Amniotic epithelial cell (primary cell): ENCODE measurements at regions not wholly inside any gene's neighbourhood (a gene's known extent, or its start where the extent isn't known, plus 50 kb on each side); places are given as distances from the start of the nearest gene placed in this dataset.
"Not testable (repeated sequence)": the region's sequence is repeated elsewhere in the genome, so short reads cannot be mapped to it uniquely, and the experiment has no call there.

ENCODE experiments used
- DNase-seq: peaks from one replicate; pipeline ENCODE4 v3.0.0-alpha.2; 2010; ENCODE audit warnings: low read depth

DNA sequence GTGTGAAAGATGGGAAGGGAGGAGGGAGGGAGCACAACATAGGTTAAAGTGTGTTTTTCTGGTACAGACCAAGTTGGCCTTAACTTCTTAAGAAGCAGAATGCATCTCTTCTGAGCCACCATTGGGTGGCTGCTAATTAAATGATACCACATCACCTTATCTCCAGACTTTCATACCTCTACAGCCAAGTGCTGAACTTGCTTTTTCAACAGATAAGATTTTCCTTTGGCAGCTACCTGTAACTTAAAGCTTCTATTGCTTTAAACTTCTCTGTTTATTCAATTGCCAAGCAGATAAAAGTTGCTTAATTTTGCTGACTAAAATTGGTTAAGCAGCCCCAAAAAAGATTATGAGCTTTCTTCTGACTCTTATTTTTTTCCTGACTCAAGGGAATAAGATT is 292.4 kb upstream of the SGO1 start:
- DNase-seq, result no peak

DNA sequence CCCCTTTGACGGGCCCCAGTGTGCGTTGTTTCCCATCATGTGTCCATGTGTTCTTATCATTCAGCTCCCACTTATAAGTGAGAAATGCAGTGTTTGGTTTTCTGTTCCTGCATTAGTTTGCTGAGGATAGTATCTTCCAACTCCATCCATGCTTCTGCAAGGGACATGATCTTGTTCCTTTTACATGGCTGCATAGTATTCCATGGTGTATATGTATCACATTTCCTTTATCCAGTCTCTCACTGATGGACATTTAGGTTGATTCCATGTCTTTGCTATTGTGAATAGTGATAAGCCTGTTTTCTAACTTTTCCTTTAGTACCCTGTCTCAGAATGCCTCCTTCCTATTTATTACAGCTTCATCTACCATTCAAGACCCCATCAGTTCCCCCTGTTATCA is 278.2 kb upstream of the SGO1 start:
- not testable (repeated sequence) for DNase-seq

DNA sequence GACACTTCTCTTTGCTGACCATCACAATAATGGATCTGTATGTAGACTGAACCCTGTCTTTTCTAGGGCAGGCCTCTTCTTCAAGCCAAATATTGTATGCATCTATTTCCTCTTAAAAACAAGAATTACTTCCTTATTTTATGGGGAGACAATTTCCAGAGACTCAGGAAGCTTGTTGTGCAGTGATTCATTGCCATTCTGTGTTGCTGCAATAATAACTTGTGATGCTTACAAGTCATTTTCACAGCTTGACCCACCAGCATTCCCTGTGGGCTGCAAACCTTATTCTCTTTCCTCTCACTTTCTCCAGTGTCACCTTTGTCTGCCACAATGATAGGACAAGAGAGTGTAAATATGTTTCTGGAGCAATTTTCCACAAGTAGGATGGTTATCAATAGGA is 276.7 kb upstream of the SGO1 start:
- peak; percentile 4 for DNase-seq

DNA sequence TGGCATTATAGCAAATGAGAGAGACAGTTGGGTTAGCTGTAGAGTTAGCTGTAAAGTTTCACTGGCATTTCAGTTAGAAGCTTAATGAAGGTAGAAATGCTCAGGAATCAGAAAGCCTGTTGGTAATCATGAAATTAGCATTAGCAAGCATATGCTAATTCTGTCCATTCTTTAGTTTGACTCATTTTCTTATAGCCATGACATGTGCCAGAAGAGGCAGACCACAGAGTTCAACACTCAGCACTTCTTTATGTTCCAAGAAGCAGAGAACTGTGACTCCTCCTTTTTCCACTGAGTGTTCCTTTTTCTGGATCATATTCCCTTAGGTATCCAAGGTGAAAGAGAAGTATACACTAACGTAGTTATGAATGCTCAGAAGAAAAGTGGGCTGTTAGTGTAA is 276.2 kb upstream of the SGO1 start:
- peak; percentile 0 for DNase-seq

DNA sequence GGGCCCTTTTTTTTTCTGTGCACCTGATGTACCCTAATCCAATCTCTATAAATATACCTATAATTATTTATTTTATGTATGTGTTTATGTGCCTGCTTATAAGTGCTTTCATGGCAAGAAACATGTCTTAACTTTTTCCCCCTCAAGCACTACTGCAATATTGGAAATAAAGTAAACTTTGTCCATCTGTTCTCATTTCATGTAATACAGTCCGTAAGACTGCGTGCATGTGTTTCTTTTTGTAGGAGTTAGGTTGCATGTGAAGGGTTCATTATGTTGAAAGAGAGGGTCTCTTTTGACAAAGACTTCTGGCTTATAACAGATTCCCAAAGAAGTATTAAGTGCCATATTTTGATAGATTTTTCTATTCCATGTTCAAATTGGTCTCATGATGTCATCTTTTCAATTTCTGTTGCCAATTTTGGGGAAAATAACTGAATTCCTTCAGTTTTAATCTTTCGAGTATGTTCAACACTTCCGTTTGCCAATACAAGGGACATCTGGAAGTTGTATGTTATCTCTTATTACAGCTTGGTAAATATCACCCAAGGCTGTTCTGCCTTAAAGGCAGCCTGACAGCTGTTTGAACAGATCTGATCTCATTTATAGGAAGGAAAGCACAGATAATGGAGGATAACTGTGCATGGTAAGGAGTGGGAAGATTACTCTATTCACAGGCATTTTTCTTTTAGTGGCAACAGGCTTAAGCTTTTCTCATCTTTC is 273.1 kb upstream of the SGO1 start:
- no peak for DNase-seq

DNA sequence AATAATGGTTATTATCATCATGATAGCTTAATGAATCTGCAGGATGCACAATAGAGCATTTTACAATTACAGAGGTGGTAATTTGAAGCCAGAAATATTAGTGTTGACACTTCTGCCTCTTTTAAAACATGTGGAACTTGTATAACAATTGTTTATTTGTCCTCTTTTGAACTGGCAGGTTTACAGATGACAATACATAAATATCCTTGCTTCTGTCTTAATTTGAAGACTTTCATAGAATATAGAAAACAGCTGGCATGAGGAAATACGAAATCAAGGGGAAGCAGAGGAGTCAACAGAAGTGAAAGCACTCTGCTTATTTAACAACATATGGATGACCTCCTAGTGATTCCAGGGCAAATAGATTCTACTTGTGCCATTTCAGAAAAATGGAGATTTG is 270.5 kb upstream of the SGO1 start:
- DNase-seq, result no peak

DNA sequence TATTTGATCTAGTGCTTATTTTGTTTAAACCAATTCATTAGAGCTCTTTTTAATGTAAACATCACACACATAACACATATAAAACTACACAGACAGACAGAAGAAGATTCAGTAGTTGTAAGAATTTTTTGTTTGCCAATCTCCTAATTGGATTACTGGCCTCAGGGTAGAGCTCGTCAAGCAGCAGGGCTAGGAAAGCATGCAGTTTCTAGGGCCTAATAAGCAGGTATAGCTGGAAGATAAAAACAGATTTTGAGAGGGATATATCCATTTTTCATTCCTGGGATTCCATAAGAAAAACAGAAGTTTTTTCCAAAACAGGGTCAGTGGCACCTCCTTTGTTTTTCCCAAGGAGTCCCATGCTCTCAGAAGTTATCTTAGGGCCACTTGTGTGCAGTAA is 265.2 kb upstream of the SGO1 start:
- DNase-seq, result no peak

DNA sequence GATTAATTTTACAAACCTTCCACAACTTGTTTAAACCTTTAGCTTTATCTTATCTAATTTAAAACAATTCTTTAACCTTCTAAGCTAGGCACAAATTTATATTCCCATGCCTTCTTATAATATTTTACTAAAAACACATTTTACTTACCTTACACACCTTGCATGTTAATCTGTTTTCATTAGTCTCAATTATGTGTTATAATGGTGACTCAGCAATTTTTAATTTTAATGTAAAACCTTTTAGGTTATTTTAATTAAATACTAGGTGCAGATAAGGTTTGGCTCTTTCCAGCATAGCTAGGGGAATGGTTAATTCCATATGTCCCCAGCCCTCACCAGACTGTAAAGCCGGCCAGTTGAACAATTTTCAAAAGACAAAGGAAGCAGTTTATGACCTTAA is 264.6 kb upstream of the SGO1 start:
- no peak for DNase-seq

DNA sequence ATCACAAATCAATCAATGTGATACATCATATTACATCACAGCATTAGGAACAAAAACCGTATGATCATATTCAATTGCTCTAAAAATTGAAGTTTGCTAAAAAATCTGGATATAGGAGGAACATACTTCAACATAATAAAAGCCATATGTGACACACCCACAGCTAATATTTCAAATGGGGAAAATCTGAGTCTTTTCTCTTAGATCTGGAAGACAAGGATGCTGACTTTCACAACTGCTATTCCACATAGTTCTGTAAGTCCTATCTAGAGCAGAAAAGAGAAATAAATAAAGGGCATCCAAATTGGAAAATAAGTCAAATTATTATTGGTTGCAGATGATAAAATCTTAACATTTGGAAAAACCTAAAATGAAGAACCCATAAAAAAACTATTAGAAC is 256.8 kb upstream of the SGO1 start:
- DNase-seq, result no peak

DNA sequence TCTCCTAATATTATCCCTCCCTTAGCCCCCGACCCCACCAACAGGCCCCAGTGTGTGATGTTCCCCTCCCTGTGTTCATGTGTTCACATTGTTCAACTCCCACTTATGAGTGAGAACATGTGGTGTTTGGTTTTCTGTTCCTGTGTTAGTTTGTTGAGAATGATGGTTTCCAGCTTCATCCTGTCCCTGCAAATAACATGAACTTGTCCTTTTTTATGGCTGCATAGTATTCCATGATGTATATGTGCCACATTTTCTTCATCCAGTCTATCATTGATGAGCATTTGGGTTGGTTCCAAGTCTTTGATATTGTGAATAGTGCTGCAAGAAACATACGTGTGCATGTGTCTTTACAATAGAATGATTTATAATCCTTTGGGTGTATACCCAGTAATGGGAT is 241.3 kb upstream of the SGO1 start:
- not testable (repeated sequence) for DNase-seq

DNA sequence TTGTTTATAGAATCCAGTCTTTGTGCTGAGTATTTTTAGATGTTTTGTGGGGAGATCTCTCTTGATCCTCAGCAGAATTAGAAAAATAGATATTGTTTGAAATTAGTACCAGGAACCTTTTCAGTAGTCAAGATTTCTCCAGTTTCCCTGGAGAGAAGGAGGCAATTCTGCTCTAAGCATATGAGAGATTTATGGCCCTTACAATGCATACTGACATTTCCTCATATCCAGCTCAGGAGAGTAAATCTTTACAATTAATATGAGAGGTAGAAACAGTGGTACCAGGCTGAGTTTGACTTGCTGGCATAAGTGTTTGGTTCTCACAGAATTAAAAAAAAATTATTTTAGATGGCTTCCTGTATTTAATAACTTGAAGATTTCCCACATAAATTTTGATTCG is 239.1 kb upstream of the SGO1 start:
- DNase-seq, result no peak

DNA sequence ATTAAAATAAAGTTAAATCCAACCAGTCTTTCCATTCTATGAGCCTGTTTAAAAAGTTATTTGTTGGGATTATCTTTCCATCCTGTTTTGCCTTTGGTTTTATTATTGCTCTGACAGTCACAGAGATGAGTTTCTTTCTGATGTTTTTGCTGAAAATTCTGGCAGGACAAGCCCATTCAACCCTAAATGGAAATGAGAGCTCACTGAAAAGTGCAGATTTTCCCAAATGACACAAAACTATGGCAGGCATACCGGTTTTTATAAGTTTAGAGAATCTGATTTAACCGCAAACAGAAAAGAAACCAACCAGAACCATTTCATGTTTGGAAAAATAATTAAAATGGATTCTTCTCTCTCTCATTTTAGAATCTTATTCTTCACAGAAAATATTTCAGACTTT is 238.1 kb upstream of the SGO1 start:
- DNase-seq, result no peak

DNA sequence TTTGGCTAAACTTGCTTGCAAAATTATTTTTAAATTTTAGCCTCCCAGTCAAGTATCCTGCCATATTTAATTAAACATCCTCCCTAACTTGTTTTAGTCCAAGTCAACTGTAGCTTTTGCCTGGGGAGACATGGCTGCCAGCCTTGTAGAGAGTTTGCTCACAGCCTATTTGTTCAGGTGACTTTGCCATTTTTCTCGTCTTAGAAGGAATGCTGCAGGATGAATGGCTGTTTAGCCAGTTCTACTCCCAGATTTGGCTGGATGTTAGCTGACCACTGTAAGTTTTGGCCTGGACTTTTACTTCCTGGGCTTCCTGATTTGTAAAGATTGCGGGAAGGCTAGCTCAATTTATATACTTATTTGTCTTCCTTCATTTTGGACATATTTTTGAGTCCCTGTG is 236.4 kb upstream of the SGO1 start:
- DNase-seq, result no peak

DNA sequence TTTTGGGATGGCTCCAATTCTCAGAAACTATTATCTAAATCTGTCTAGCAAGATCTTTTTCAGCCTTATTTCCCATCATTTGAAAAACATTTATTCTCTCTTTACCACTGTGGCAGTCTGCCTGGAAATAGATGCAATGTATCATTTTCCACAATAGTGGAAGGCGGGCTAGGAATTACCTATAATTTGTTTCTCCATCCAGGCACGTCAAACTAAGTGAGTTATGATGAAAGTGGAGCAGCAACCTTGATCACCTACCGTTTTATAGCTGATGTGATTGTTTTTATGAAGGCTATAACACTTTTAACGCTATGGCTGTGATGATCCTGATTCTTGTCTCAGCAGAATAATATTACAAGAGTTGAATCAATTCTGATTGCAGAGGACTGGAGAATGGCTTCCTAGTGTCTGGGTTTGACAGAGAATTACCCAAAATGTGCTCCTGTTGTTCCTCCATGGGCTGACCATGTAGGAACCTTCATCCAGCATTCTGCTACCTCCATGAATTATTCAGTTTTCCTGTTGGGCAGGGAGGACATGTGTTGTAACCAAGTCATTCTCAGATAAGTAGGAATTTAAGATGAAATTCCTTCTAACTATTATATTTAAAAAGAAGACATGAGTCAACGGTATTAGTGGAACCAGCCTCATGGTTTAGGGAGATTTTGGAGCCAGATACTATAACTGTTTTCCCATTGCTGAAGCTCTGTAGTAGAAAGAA is 231.5 kb upstream of the SGO1 start:
- DNase-seq, result no peak

DNA sequence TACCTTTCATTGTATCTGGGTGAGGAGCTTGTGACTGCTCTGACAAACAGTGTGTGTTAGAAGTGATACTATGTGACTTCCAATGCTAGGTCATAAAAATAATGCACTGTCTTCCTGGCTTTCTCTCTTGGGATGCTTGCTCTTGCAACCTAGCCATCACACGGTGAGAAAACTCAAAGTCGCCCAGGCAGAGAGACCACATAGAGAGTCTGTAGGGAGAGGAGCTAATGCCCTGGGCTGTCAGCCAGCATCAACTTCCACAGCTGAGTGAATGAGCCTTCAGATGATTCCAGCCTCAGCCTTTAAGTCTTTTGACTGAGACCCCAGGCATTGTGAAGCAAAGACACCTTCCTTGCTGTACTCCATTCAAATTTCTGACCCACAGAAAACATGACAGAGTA is 220.6 kb upstream of the SGO1 start:
- DNase-seq, result peak; percentile 34

DNA sequence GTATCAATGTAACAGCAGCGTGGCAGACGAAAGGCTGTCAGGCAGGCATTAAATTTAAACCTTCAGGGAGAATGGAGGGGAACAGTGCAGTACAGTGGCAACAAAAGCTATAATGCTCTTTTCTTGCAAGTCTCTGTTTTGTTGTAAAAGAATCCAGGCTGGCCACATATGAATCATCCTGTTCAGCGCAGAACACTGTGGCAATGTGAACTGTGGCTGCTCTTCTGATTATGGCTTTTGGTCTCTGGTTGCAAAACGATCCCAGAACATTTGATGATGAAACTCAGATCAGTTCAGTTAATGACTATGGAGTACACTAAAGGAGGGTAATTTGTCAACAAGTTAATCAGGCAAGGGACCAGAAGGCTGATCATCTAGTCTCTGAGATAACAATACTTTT is 219.7 kb upstream of the SGO1 start:
- DNase-seq, result peak; percentile 89

DNA sequence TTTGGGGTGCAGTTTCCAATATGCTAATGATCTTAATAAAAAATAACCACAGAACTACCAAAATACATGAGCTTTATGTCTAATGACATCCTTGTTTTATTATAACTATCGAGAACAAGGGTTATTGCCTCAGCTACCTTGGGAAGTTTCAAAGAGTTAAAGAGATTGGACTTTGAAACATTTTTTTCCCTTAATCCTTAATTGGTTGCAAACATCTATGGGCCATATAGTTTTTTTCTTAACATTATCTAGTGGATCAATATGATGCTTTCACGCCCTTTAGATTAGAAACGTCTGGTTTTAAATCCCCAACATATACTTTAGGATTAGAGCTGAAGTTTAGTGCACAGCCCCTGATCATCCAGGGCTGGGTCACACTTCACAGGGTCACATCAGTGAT is 219.2 kb upstream of the SGO1 start:
- no peak for DNase-seq

DNA sequence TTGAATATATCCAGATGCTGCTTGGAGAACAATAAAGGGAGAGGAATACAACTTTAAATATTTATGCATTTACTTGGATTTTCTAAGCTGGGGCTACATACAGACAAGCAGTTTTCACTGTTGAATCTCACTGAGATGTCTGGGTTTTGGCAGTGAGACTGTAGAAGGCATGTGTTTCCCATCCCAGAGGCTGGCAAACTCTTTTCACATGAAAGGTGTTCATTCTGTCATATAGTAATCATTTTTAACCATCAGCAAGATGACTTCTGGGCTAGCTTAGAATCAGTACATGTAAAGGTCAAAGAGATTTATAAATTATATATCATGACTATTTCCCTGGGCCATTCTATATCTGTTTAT is 218.7 kb upstream of the SGO1 start:
- DNase-seq, result no peak

DNA sequence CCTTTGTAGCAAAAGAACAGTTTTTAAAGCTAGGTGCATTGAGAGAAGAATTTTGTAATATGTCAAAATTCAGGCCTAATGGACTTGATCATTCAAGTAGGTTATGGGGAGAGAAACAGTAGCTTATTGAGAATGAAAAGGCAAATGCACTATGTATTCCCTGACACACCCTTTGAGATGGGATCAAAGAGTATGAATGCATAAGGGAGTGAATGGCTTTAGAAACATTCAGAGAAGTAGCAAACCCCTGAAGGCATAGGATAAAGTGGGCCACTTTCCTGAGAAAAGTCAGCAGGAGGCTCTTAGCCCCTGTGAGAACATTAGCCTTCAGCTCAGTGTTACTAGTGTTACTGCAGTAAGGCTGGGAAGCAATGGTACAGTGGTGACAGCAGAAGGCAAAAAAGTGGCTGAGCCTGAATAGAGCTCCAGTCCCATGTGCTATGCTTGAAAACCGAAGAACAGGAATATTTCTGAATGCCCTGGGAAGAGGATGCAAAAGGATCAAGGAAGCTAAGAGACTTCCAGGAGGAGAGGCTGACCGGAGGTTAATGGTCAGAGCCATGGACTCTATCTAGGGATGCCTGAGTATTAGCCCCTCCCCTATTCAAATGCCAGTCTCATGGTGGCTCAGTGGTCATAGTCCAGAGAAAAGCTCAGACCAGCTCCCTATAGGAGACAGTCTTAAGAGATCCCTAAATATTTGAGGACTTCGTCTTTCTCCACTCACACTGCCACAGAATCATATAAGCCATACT is 218.2 kb upstream of the SGO1 start:
- no peak for DNase-seq

DNA sequence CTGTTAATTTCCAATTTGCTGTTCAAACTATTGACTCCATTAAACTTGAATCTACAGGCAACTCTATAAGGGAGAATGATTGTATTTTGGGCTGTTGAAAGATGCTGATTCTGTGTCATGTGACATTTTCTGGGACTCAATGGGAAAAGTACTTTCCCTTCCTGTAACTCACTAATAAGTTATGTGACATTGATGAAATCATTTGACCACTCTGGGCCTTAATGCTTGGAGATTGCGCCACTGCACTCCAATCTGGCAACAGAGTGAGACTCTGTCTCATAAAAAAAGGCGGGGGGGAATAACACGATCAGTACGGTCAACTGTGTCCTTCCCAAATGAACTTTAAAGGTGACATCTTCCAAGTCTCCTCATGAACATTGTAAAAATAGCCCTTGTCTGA is 215.2 kb upstream of the SGO1 start:
- DNase-seq, result peak; percentile 42

DNA sequence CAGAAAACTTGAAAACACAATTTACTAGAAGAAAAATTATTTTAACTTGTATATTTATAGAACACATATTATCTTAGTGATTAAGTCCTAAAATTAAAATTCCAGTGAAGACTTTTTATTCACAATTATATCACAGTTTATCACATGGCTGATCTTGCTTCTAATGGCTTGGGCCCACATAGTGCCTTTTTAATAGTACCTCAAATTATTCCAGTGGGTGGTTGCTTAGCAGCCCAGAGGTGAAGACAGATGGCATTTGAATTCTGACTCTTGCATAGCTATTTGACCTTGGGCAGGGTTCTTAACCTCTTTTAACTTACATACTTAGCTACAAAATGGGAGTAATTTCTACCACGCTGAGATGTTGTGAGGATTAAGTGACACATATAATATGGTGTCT is 214.7 kb upstream of the SGO1 start:
- no peak for DNase-seq

DNA sequence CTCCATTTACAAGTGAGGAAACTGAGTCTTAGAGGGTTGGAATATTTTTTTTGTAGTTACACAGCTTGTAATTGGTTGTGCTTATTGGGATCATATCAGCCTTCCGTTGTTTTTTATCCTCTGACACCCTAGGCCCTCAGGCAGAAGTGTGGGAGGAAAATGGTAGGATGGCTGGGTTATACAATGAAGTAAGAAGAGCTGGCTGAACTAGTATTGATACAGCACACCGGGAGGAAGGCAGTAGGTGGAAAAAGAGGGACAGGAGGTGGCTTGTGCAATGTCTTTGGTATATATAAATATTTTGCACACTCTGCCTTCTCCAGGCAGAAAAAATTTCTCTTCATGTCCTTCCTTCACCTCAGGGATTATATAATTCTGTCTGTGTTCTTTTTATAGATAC is 214.3 kb upstream of the SGO1 start:
- no peak for DNase-seq

DNA sequence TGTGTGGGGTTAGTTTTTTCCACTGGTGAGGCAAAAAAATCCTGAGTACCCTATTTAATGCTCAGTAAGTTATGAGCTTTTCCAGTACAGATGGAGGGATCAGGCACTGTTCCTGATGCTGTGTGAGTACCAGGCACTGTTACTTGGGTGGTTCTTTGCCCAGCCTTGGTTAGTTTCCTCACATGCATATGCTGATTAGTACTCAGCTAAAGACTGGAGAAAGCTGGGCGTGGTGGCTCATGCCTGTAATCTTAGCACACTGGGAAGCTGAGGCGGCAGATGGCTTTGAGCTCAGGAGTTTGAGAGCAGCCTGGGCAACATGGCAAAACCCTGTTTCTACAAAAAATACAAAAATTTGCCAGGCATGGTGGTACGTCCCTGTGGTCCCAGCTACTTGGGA is 210.3 kb upstream of the SGO1 start:
- no peak for DNase-seq
